Epithelial cell of esophagus (primary cell): ENCODE measurements at regions not wholly inside any gene's neighbourhood (a gene's known extent, or its start where the extent isn't known, plus 50 kb on each side); places are given as distances from the start of the nearest gene placed in this dataset.

Source experiments
- DNase-seq: peaks from one replicate; pipeline ENCODE4 v3.0.0; 2010; ENCODE audit warnings: low read depth
- H3K4me3 ChIP-seq: 2 replicates; pipeline ENCODE4 v1.5.1; 2011; ENCODE audit warnings: mild to moderate bottlenecking, low read length, control low read depth
- TF ChIP-seq, protein P1 (sequence below): IDR thresholded peaks from 2 replicates; pipeline ENCODE4 v1.5.1; 2011; ENCODE audit warnings: low read depth, mild to moderate bottlenecking, low read length, control low read depth, inconsistent platforms; ENCODE audit not compliant: insufficient read depth; ENCODE audit errors: missing control alignments

DNA sequence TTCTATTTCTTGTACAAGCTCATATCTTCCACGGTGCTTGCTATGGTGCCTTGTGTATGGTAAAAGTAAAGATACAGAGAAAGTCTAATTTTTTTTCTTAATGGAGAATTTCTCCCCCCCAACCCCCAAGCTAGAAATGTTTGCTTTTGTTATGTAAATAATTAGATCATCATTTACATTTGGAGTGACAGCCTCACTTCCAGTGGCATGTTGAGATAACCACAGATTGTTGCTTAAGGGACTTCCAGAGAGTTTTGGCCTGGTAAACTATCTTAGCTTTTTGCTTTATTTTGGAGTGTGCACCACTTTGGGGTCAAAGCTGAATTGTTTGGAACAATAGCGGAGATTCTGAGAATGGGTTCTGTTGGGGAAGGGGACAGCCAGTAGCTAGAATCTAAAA lies 129.7 kb downstream of the ZNF365 start:
- DNase-seq = no peak
- TF ChIP-seq, protein P1, sequence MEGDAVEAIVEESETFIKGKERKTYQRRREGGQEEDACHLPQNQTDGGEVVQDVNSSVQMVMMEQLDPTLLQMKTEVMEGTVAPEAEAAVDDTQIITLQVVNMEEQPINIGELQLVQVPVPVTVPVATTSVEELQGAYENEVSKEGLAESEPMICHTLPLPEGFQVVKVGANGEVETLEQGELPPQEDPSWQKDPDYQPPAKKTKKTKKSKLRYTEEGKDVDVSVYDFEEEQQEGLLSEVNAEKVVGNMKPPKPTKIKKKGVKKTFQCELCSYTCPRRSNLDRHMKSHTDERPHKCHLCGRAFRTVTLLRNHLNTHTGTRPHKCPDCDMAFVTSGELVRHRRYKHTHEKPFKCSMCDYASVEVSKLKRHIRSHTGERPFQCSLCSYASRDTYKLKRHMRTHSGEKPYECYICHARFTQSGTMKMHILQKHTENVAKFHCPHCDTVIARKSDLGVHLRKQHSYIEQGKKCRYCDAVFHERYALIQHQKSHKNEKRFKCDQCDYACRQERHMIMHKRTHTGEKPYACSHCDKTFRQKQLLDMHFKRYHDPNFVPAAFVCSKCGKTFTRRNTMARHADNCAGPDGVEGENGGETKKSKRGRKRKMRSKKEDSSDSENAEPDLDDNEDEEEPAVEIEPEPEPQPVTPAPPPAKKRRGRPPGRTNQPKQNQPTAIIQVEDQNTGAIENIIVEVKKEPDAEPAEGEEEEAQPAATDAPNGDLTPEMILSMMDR = no peak
- no peak overlapping the region for H3K4me3 ChIP-seq

DNA sequence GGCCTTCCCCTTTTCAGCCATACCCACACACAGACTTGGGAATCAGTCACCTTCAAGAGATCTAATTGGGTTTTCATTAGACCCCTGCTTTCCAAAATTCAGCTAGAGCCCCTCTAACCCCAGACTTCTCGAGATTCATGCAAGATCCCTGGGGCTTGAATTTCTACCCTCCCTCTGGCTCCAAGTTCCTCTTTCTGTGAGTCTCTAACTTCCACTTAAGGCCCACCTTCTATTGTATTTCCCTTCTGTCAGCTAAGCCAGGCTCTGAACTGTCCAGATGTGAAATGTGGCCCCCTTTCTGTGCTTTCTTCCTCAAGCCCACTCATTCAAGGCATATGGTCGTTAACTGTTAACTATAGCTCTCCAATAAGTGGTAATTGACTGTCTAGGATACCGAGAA lies 132.2 kb downstream of the ZNF365 start:
- DNase-seq = no peak

DNA sequence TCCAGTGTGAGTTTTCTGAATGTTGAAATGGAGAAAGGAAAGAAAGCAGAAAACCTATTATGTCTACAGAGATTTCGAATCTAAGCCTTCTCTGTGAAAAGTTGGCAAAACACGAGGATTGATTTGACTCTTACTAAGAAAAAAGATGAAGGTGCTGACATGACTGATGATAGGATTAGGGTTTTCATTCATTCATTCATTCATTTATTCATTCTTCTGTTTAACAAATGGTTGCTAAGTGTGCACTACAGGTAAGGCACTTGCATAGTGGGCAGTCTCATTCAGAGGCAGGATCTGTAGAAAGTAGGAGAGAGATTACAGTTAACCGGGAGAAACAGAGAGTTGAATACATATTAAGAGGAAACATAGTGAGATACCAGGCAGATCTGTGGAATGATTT lies 137.1 kb downstream of the ZNF365 start:
- H3K4me3 ChIP-seq = no peak overlapping the region
- DNase-seq = no peak
- TF ChIP-seq, protein P1 = no peak

More for the DNA sequence above, 132.2 kb downstream of the ZNF365 start:
- TF ChIP-seq, protein P1 = no peak
- H3K4me3 ChIP-seq = no peak overlapping the region

DNA sequence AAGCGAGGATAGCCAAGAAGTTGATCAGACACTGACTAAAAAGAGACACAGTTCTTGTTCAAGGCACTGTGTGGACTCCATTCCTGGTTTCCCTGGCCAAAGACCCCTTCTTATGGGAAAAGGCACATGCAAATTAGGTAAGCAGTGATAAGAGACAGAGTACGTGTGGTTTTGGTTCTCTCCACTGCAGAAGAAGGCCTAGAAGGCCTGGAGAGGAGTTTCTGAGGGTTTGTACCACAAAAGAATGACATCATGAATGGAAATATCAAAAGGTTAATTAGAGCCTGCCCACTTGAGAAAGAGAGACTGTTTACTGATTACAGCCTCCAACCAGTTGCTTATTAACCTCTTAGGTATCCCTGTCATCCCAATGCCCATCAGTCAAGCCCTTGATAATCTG lies 137.5 kb downstream of the ZNF365 start:
- TF ChIP-seq, protein P1 = no peak
- DNase-seq = no peak
- H3K4me3 ChIP-seq = no peak overlapping the region

DNA sequence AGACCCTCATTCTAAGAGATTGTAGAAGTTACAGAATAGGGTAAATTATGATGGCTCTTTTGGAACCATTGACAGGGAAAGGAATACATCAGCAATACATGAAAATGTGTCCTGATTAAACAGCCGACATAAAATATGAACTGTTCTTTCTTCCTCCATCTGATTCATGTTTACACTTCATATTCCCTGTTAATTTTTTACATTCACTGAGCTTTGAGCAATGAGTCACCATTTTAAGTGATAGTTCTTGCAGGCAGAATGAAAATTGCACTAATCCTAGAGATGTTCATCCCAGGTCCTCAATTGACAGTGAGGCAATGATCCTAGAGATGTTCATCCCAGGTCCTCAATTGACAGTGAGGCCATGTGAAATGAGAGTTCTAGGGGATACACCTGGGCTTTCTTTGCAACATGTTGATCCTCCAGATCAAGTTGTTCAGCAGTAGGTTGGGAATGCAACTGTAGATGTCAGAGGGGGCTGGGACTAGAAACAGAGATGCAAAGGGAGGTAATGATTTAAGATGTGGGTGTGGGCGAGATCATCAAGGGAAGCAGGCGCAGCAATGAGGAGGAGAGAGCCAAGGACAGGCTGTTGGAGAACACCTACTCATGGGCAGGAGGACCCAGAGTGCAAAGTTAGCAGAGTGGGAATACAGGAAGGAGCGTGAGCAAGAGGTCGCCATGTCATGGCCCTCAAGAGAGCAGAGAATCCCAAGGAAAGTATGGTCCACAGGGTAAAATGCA lies 138.7 kb downstream of the ZNF365 start:
- TF ChIP-seq, protein P1 = no peak
- peak; percentile 66 for DNase-seq
- H3K4me3 ChIP-seq = no peak overlapping the region

DNA sequence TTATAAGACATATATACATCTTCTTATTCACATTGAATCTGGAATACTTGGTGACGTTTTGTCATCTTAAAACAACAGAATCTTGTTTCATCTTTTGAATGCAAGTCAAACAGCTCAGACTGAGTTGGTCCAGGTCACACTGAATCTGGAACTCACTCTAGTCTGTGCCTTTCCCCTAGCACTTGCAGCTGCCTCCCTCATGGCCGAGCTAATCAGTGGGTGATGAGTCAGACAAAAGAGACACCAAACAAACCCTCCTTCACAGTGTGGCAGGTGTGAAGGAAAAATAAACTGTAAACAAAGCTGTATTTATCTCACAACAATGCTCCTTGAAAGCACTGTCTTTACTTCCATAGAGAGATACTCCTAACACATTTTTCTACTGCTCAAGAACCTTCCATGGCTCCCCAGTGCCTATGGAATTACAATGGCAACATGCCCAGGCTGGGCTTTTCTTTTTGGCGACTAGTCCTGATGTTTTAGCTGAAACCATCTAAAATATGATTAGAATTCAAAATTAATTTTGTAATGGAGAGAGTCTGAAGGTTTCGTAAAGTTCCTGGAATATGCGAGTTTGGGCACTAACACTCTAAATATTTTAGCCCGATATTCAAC lies 140.0 kb downstream of the ZNF365 start:
- no peak overlapping the region for H3K4me3 ChIP-seq
- TF ChIP-seq, protein P1 = no peak
- peak; percentile 5 for DNase-seq
